ENCODE measurements at regions not wholly inside any gene's neighbourhood (a gene's known extent, or its start where the extent isn't known, plus 50 kb on each side); places are given as distances from the start of the nearest gene placed in this dataset.

DNA sequence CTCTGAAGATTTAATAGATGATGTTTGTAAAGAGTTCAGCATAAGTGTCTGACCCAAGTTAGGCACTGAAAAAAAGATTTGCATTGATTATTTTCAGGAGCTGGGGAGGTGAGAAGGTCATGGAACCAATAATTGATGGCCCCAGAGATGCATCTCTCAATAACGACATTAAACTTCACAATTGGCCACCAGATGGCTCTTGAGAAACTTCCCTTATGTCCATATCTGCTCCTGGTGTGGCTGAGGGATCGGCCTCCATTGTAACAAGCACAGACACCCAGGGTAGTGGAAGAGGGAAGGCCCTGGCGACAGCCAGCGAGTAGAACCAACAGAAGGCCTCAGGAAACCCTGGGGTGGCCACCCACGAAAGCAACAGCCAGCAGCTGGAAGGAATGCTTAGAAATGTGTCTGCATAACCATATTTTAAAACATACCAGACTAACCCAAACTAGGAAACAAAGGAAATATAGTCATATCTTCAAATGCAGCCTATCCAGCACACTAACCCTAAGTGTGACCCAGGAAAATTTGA lies 536.7 kb downstream of the SOX2 start:
- Histone ChIP-seq H3K4me3 (ENCODE audit: low read depth in 1 of 3, low read length in 3 of 3) (no peak overlapping the region), H3K4me1 (ENCODE audit: control insufficient read depth in 4 of 4, insufficient read depth in 4 of 4, low read length in 3 of 4) (peaks cover 3 to 13% (median 10%) of the 10 kb centered on the region in 4 donors), H3K36me3 (ENCODE audit: control insufficient read depth in 4 of 4, insufficient read depth in 3 of 4, low read depth in 1 of 4, low read length in 3 of 4) (no peaks in the 10 kb centered on the region), H3K9ac (ENCODE audit: low read depth in 1 of 2, low read length in 2 of 2) (no peak overlapping the region), H3K9me3 (ENCODE audit: control insufficient read depth in 4 of 4, low read length in 3 of 4) (no peaks in the 10 kb centered on the region), H3K27me3 (ENCODE audit: control insufficient read depth in 4 of 4, insufficient read depth in 4 of 4, low read length in 3 of 4) (no peaks in the 10 kb centered on the region), H3K27ac (ENCODE audit: low read depth in 1 of 2, low read length in 2 of 2) (no peak overlapping the region)
- DNase-seq (ENCODE audit: low spot score), result no peak
- WGBS, result 82% methylated on average over 5 of the region's 5 CpGs
- TF ChIP-seq RAD21 (IDR thresholded peaks at IDR 0.05), result peak in 1 of 2 donors; percentile 25
- TF ChIP-seq RXRA (IDR thresholded peaks at IDR 0.05), result no peak
- TF ChIP-seq TAF1 (conservative IDR thresholded peaks at IDR 0.05), result no peak
- TF ChIP-seq, protein P1, sequence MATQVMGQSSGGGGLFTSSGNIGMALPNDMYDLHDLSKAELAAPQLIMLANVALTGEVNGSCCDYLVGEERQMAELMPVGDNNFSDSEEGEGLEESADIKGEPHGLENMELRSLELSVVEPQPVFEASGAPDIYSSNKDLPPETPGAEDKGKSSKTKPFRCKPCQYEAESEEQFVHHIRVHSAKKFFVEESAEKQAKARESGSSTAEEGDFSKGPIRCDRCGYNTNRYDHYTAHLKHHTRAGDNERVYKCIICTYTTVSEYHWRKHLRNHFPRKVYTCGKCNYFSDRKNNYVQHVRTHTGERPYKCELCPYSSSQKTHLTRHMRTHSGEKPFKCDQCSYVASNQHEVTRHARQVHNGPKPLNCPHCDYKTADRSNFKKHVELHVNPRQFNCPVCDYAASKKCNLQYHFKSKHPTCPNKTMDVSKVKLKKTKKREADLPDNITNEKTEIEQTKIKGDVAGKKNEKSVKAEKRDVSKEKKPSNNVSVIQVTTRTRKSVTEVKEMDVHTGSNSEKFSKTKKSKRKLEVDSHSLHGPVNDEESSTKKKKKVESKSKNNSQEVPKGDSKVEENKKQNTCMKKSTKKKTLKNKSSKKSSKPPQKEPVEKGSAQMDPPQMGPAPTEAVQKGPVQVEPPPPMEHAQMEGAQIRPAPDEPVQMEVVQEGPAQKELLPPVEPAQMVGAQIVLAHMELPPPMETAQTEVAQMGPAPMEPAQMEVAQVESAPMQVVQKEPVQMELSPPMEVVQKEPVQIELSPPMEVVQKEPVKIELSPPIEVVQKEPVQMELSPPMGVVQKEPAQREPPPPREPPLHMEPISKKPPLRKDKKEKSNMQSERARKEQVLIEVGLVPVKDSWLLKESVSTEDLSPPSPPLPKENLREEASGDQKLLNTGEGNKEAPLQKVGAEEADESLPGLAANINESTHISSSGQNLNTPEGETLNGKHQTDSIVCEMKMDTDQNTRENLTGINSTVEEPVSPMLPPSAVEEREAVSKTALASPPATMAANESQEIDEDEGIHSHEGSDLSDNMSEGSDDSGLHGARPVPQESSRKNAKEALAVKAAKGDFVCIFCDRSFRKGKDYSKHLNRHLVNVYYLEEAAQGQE (IDR thresholded peaks at IDR 0.05), result no peak
- TF ChIP-seq, protein P2, sequence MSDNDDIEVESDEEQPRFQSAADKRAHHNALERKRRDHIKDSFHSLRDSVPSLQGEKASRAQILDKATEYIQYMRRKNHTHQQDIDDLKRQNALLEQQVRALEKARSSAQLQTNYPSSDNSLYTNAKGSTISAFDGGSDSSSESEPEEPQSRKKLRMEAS (IDR thresholded peaks at IDR 0.05), result no peak
- no peak for TF ChIP-seq FOXA2 (IDR thresholded peaks at IDR 0.05)
- no peak for TF ChIP-seq HNF4A (conservative IDR thresholded peaks at IDR 0.05)

DNA sequence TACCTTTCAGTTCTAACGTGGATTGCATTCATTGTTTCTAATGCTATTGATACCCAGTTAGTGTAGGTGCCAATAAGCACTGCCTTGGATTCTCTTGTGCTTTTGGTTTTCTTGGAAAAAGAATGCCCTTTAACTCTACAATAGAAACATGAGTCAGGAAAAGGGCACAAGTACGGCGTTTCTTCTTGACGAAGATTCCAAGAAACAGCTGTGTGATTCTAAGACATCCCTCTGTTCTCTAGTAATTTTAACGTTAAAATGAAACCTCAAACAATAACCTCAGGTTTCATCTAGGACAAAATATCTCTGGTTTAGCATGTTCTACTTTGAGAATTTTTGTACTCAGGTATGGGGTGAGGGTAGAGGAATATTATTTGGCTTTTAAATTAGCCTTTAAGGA lies 540.5 kb upstream of the ATP11B start:
- H3K9me3 ChIP-seq (ENCODE audit: control insufficient read depth in 4 of 4, low read length in 3 of 4), result no peaks in the 10 kb centered on the region
- 75% methylated on average over 5 of the region's 5 CpGs for WGBS

More for the DNA sequence above, 540.5 kb upstream of the ATP11B start:
- Histone ChIP-seq H3K27ac (ENCODE audit: low read depth in 1 of 2, low read length in 2 of 2) (no peak overlapping the region), H3K4me3 (ENCODE audit: low read depth in 1 of 3, low read length in 3 of 3) (no peak overlapping the region), H3K4me1 (ENCODE audit: control insufficient read depth in 4 of 4, insufficient read depth in 4 of 4, low read length in 3 of 4) (no peaks in the 10 kb centered on the region), H3K27me3 (ENCODE audit: control insufficient read depth in 4 of 4, insufficient read depth in 4 of 4, low read length in 3 of 4) (no peaks in the 10 kb centered on the region), H3K36me3 (ENCODE audit: control insufficient read depth in 4 of 4, insufficient read depth in 3 of 4, low read depth in 1 of 4, low read length in 3 of 4) (no peaks in the 10 kb centered on the region), H3K9ac (ENCODE audit: low read depth in 1 of 2, low read length in 2 of 2) (no peak overlapping the region)
- TF ChIP-seq SP1 (IDR thresholded peaks at IDR 0.05) (no peak), YY1 (IDR thresholded peaks at IDR 0.05) (no peak), HNF4G (IDR thresholded peaks at IDR 0.05) (no peak), FOXA1 (IDR thresholded peaks at IDR 0.05) (no peak), RAD21 (IDR thresholded peaks at IDR 0.05) (no peak), JUND (IDR thresholded peaks at IDR 0.05) (no peak), GABPA (IDR thresholded peaks at IDR 0.05 in 1 of 2, conservative IDR thresholded peaks at IDR 0.05 in 1 of 2) (no peak), RXRA (IDR thresholded peaks at IDR 0.05) (no peak), EGR1 (IDR thresholded peaks at IDR 0.05; ENCODE audit: low read depth in 2 of 2) (no peak), HNF4A (conservative IDR thresholded peaks at IDR 0.05) (no peak), FOXA2 (IDR thresholded peaks at IDR 0.05) (no peak)
- TF ChIP-seq, protein P1 (IDR thresholded peaks at IDR 0.05), result no peak
- TF ChIP-seq, protein P3, sequence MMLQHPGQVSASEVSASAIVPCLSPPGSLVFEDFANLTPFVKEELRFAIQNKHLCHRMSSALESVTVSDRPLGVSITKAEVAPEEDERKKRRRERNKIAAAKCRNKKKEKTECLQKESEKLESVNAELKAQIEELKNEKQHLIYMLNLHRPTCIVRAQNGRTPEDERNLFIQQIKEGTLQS (IDR thresholded peaks at IDR 0.05), result no peak
- TF ChIP-seq, protein P4, sequence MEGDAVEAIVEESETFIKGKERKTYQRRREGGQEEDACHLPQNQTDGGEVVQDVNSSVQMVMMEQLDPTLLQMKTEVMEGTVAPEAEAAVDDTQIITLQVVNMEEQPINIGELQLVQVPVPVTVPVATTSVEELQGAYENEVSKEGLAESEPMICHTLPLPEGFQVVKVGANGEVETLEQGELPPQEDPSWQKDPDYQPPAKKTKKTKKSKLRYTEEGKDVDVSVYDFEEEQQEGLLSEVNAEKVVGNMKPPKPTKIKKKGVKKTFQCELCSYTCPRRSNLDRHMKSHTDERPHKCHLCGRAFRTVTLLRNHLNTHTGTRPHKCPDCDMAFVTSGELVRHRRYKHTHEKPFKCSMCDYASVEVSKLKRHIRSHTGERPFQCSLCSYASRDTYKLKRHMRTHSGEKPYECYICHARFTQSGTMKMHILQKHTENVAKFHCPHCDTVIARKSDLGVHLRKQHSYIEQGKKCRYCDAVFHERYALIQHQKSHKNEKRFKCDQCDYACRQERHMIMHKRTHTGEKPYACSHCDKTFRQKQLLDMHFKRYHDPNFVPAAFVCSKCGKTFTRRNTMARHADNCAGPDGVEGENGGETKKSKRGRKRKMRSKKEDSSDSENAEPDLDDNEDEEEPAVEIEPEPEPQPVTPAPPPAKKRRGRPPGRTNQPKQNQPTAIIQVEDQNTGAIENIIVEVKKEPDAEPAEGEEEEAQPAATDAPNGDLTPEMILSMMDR (IDR thresholded peaks at IDR 0.05; ENCODE audit: low read depth, low read length, missing input control), result no peak
- TF ChIP-seq, protein P5, sequence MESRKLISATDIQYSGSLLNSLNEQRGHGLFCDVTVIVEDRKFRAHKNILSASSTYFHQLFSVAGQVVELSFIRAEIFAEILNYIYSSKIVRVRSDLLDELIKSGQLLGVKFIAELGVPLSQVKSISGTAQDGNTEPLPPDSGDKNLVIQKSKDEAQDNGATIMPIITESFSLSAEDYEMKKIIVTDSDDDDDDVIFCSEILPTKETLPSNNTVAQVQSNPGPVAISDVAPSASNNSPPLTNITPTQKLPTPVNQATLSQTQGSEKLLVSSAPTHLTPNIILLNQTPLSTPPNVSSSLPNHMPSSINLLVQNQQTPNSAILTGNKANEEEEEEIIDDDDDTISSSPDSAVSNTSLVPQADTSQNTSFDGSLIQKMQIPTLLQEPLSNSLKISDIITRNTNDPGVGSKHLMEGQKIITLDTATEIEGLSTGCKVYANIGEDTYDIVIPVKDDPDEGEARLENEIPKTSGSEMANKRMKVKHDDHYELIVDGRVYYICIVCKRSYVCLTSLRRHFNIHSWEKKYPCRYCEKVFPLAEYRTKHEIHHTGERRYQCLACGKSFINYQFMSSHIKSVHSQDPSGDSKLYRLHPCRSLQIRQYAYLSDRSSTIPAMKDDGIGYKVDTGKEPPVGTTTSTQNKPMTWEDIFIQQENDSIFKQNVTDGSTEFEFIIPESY (IDR thresholded peaks at IDR 0.05), result no peak
- DNase-seq (ENCODE audit: low spot score), result no peak
